GM19035 (cell line): ENCODE measurements at regions not wholly inside any gene's neighbourhood (a gene's known extent, or its start where the extent isn't known, plus 50 kb on each side); places are given as distances from the start of the nearest gene placed in this dataset.

Source experiments
- ATAC-seq: cut with Tn5 transposase; IDR thresholded peaks from one replicate; pipeline ENCODE4 v1.9.1; 2021; ENCODE audit not compliant: unreplicated experiment

- ATAC-seq = no peak
Measured at GRCh38 chr9:81489046-81489445, 200.3 kb downstream of the TLE1 start.

DNA sequence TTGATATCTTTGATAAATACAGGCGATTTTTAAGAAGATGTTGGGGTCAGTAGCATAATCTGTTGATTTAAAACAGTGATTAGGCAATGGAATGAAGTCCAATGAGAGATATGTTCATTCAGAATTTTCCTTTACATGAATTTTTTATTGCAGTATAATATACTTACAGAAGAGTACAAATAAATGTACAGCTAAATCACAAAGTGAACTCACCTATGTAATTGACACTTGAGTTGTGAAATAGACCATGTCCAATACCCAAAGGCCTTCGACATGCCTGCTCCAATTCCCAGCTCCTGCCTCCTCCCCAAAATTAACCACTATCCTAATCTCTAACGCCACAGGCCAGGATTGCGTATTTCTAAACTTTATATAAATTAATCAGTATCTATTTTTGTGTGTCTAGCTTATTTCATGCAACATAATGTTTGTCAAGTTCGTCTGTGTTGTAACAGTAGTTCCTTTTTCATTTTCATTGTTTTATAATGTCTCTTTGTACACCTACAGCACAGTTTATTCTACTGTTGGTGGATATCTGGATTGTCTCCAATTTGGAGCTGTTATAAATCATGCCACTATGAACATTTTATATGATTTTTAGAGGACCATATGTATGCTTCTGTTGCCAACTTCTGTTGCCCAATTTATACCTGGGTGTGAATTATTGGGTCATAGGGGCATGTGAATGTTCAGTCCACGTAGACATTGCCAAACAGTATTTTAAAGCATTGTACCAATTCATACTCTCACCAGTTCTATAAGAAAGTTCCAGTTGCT is 208.3 kb downstream of the TLE1 start:
- ATAC-seq = no peak

DNA sequence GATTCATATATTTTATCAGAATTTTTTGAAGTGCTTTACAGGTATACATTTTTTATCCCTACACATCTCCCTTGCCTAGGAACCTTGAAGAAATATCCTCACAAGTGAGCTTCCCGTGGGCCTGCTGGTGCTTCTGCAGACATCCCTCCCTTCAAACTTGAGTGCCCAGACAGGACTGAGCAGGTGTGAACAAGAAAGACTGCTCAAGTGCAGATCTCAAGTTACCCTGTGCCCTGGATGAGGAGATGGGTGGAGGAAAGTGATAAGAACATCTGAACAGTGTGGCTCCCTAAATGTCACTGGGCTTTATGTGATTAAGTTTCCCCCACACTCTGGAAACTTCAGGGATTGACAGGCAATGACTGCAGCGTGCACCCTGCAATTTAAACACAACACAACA is 209.8 kb downstream of the TLE1 start:
- no peak for ATAC-seq

DNA sequence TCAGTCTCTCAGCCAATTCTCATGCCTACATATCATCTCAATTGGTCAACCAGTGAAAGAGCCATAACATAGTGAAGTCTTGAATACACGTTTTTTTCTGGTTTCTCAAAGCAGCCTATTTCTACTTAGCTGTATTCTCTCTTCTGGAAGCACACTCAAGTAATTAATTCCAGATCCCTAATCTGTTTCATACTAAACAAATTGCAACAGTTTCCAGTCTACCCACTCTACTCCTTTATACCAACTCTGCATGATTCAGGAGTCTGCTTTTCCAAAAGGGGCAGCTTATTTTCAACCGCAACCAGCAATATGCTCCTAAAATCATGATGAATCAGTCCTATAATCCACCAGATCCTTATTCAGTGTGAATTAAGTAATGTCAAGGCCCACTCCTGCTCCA is 211.7 kb downstream of the TLE1 start:
- no peak for ATAC-seq

DNA sequence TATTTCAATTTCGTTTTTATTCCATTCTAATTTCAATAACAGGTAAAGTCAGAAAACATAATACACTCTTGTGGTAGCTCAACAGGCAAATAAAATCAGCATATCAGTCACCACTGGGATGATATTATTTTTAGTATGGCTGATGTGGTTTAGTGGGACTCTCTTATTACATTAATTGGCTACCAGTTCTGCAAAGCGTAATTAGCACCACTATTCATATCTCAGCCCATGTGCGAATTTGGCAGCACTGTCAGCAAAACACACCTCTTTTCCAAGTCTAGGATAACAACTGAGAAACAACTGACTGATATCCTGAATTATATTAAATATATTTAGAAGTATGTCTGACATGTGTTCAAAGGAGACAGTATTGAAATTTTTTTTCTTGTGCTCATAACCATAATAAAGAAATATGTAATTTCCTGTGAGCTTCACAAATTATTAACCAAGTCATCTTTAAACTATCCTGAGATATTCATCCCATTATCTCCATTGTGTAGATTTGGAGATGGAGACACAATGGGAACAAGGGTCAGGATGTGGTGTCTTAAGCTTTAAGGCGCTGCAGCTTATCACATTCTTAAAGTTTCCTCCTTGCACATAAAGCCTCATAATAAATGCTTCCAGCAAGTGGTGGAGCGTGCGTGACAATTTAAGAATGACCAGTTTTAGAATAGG is 212.4 kb downstream of the TLE1 start:
- ATAC-seq = no peak

DNA sequence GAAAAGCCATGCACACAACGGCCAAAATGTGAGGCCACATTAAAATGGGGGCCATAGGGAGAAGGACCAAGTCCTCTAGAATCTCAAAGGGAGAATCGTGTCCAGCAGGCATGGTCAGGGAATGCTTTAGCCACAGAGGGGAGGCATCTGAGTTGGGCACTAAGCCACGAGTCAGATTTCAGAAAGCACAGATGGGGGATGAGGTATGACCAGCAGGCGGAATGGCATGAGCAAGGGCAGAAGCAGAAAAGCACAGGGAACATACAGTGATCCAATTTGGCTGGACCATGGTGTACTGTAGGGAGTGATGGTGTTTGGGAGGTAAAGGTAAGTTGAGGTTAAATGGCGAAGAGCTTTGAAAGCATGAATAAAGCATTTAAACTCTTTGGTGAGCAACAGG is 214.6 kb downstream of the TLE1 start:
- no peak for ATAC-seq

- no peak for ATAC-seq
Measured at GRCh38 chr9:81474125-81474524, 215.2 kb downstream of the TLE1 start.

GRCh38 chr9:81473708-81474107 is 215.6 kb downstream of the TLE1 start:
- ATAC-seq = no peak

GRCh38 chr9:81473206-81473605 is 216.1 kb downstream of the TLE1 start:
- no peak for ATAC-seq

DNA sequence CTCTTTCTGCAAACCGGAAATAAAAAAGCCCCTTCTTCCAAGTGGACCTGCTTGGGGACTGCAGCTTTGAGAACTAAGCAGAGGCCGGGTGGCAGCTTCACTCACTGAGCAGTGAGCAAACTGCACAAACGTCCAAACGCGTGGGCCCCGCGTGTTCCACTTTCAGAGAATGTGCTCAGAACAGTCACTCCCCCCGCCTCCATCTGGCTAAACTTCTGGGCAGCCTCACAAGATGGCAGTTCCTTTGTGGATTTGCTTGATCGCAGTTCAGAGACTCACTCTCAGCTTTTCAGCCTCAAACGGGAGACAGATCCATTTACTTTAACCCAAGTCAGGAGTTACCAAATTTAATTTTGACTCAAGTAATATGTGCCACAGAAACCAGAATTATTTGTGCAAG is 216.6 kb downstream of the TLE1 start:
- ATAC-seq = no peak

DNA sequence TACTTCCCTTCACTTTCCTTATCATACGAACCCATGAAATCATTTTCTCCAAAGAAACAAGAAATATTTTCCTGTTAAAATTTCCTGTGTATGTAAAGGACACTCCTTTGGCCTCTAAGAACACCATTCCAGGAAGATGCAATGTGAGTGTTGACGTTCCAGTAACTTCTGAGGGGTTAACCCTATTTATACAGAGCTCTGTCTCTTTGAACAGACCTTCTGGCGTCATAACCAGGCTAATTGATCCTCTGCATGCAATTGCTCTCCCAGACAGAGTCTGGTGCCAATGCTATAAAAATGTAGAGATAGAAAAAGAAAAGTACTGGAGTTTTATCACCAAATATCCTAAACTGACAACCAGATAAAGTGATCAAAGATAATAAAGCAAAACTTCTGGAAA is 218.5 kb downstream of the TLE1 start:
- ATAC-seq = no peak

GRCh38 chr9:81468084-81468595 is 221.2 kb downstream of the TLE1 start:
- ATAC-seq = no peak

DNA sequence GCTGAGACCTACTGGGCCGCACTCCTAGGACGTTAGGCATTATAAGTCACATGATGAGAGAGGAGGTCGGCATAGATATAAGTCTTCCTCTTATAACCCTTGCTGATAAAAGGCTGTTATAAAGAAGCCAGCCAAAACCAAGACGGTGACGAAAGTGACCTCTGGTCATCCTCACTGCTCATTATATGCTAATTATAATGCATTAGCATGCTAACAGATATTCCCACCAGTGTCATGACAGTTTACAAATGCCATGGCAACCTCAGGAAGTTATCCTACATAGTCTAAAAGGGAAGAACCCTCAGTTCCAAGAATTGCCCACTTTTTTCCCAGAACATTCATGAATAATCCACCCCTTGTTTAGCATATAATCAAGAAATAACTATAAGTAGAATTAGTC is 222.4 kb downstream of the TLE1 start:
- no peak for ATAC-seq

DNA sequence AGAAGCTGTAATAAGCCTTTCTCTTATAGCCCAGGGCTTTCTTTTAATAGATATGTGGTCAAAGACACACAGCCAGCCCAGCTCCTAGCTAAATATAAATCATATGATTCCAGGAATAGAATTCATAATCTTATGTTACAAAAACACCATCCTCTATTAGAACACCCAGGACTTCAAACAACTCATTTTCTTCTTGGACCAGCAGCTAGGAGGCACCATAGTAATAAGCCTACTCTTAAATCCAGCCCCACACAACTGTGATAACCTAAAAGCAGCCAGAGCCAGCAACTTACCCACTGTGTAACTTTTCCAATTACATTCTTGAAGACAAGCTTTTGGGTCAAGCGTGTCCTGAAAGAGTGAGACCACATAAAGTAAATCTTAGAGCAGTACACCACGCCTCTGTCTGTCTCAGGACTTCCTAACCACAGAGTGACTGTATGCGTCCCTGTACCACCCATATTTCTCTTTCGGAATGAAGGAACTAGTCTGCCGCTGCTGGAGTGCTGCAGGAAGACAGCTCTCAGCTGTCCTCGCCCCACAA is 223.8 kb downstream of the TLE1 start:
- no peak for ATAC-seq

DNA sequence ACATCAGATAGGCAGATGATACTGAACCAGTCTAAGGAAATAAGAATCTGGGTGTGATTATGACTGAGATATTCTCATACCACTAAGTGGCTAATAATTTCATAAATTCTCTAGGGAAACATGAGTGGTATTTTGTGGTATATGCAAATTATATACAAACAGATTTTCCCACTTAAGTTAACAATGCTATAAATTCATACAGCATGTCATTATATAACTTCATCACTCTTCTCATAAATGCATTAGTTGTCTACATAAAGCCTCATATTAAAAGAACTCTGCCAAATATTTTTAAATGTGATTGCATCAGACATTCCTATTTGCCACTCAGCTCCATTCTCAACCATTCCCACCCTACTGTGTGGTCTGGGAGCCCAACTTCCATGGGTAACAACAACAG is 226.5 kb downstream of the TLE1 start:
- ATAC-seq = no peak

GRCh38 chr9:81461196-81461595 is 228.2 kb downstream of the TLE1 start:
- no peak for ATAC-seq

DNA sequence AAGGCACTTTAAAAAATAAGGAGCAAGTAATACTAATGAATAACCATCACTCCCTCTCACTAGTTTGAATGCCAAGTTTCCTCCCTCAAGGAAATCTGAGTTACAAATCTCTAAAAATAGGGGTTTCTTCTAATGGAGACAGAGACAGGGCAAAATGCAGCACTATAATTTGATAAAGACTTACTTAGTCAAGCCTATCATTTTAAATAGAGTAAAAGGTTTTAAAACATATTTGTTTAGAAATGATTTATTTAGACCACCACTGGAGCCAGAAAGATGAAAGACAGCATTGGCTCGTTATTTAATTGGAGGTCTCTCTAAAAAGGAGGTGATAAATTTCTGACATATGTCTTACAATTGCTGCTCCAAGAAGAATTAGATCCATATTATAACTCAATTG is 228.7 kb downstream of the TLE1 start:
- ATAC-seq = no peak

DNA sequence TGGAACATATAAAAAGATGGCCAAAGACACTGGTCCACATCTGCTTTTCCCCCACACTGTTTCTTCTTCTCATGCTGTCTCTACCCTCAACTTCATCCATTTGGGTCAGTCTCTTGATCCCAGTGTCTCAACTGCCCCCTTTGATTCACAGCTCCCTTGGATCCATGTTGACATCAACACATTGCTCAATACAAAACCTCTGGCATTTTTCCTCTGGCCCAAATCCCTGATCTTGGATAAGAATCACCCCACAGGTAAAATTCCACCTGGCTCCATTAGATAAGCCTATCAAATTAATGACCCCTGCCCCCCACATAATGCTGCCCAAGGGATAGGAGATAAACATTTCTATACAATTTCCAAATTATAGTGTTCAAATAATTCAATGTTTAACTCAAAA is 229.8 kb downstream of the TLE1 start:
- no peak for ATAC-seq

DNA sequence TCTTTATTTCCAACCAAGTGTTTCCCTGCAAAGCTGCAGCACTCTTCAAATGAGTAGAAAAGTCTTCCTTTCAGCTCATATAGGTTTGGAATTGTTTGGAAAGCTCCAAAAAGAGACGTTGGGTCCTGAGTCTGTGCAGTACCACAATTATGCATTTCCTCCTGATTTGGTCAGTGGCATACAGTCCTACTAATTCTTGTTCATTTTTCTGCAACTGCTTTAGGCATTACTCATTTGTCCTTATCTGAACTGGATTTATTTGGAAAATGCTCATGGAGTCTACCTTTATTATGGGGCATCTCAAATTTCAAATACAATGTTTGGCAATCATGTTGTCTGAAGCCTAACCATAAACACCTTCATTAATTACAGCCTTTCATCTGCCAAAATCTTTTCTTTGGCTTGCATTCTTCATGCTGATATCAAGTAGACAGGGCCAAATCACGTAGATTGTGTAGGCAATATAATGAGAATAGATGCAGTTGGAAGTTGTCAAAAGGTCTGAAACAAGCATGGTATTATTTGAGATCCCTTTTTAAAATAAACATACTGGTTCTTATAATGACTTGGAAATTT is 232.8 kb downstream of the TLE1 start:
- no peak for ATAC-seq

DNA sequence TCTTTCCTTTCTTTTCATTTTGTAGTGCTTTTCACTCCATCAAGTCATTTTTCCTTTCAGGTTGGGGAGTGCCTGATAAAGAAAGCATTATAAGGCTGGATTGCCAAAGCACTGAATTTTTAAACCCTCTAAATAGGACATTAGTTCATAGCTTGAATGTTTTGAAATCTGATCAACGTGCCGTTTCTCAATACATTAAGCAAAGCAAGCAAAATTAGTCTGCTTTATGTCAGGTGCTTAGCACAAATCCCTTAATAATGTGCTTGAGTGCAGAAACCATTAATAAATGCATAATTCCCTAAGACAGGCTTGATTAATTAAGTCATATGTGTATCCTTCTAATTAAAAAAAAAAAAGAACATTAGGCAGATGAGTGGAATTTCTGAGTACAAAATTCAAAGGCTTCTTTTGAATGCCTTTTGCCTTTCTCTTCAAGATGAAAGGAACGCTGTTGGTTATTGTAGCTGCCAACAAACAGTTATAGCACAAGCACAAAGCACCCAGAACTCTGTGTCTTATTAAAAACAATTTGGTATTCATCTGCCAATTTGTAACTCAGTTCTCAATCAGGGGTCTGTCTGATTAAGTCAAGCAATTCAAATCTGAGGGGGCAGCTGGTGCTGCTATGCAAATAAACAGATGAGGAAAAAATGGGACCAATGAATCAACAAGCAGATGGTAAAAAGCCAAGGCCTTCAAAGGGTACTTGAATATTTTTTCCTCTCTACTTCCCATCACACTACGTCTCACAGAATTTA is 233.7 kb downstream of the TLE1 start:
- no peak for ATAC-seq

DNA sequence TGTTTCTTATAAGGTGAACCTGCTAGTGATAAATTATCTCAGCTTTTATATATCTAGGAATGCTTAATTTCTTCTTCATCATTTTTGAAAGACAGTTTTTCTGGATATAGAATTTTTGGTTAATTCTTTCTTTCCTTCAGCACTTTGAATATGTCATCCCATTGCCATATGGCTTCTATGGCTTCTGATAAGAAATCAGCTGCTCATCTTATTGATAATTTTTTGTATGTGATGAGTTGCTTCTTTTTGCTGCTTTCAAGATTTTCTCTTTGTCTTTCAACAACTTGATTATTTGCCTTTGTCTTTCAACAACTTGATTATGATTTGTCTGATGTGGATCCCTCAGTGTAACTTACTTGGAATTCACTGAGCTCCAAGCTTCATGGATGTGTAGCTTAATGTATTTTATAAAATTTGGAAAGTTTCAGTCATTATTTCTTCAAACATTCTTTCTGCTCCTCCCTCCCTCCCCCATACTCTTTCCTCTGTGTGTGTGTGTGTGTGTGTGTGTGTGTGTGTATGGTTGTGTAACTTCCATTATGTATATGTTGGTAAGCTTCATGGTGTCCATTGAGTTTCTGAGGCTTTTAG is 243.9 kb downstream of the TLE1 start:
- ATAC-seq = no peak
